Left lung (tissue), 4 donors: ENCODE measurements at regions not wholly inside any gene's neighbourhood (a gene's known extent, or its start where the extent isn't known, plus 50 kb on each side); places are given as distances from the start of the nearest gene placed in this dataset.

Source experiments
- ATAC-seq: fragments of 200-7000 bp; cut with Tn5 transposase; one replicate; pipeline ENCODE4 v1.9.1; 2020; ENCODE audit warnings: moderate library complexity
- DNase-seq, 4 donors: peaks; one replicate each; pipeline ENCODE4 v3.0.0-alpha.2; 2013 to 2020
- H3K27ac ChIP-seq, 2 donors: fragments of 200-600 bp; sonication (generic) in 1 of 2; one replicate each; pipeline versions ENCODE4 v1.5.0 to v1.8.0; 2020 to 2021
- H3K27me3 ChIP-seq, 2 donors: fragments of 200-600 bp; sonication (generic) in 1 of 2; one replicate each; pipeline versions ENCODE4 v1.5.0 to v1.8.0; 2020 to 2021
- H3K36me3 ChIP-seq, 2 donors: fragments of 200-600 bp; sonication (generic) in 1 of 2; one replicate each; pipeline versions ENCODE4 v1.5.0 to v1.8.0; 2020 to 2021
- H3K4me1 ChIP-seq, 2 donors: fragments of 200-600 bp; one replicate each; pipeline ENCODE4 v1.8.0; 2021
- H3K4me3 ChIP-seq, 2 donors: fragments of 200-600 bp; sonication (generic) in 1 of 2; one replicate each; pipeline versions ENCODE4 v1.5.0 to v1.8.0; 2020 to 2021; ENCODE audit warnings: mild to moderate bottlenecking in 1 of 2
- H3K9me3 ChIP-seq, 2 donors: fragments of 200-600 bp; sonication (generic) in 1 of 2; one replicate each; pipeline versions ENCODE4 v1.5.0 to v1.8.0; 2020 to 2021
- CTCF ChIP-seq, 2 donors: fragments of 200-600 bp; sonication (generic) in 1 of 2; IDR thresholded peaks; one replicate each; pipeline versions ENCODE4 v1.5.0 to v1.8.0; 2021; ENCODE audit warnings: antibody characterized with exemption in 2 of 2
- intact Hi-C, 2 donors: fragments of 100-400 bp; cut with DNase I; formaldehyde crosslinking; loops; one replicate each; pipeline versions ENCODE4 v1.11.2 to v1.14.2; 2022
- donor health status: DM: no; HTN: yes; CAD: no.
- donor health status: DM: no; HTN: no; CAD: no.

GRCh38 chr13:72415817-72416216 is 311.6 kb downstream of the MZT1 start:
- TF ChIP-seq CTCF (IDR thresholded peaks at IDR 0.05), result no peak

GRCh38 chr13:72412481-72412880 is 314.9 kb downstream of the MZT1 start:
- H3K4me3 ChIP-seq, result no peak overlapping the region
- H3K27me3 ChIP-seq, result no peaks in the 10 kb centered on the region
- no peaks in the 10 kb centered on the region for H3K36me3 ChIP-seq
- no peak overlapping the region for H3K27ac ChIP-seq
- ATAC-seq, result no peak
- intact Hi-C loops, result no loop called here
- no peaks in the 10 kb centered on the region for H3K4me1 ChIP-seq
- DNase-seq, result no peak
- H3K9me3 ChIP-seq, result no peaks in the 10 kb centered on the region
- no peak for TF ChIP-seq CTCF (IDR thresholded peaks at IDR 0.05)

More at GRCh38 chr13:72415817-72416216, 311.6 kb downstream of the MZT1 start:
- no peak overlapping the region for H3K4me3 ChIP-seq
- H3K4me1 ChIP-seq, result no peaks in the 10 kb centered on the region
- no peaks in the 10 kb centered on the region for H3K36me3 ChIP-seq
- ATAC-seq (no peak), DNase-seq (no peak)
- no peaks in the 10 kb centered on the region for H3K27me3 ChIP-seq
- intact Hi-C loops, result no loop called here
- H3K9me3 ChIP-seq, result no peaks in the 10 kb centered on the region
- H3K27ac ChIP-seq, result no peak overlapping the region

GRCh38 chr13:72405441-72405840 is 322.0 kb downstream of the MZT1 start:
- TF ChIP-seq CTCF (IDR thresholded peaks at IDR 0.05), result no peak
- H3K9me3 ChIP-seq, result no peaks in the 10 kb centered on the region
- DNase-seq, result no peak
- H3K4me3 ChIP-seq, result no peak overlapping the region
- no peak for ATAC-seq
- H3K27ac ChIP-seq, result no peak overlapping the region
- intact Hi-C loops, result no loop called here
- H3K27me3 ChIP-seq, result no peaks in the 10 kb centered on the region
- H3K4me1 ChIP-seq, result no peaks in the 10 kb centered on the region
- no peaks in the 10 kb centered on the region for H3K36me3 ChIP-seq

- H3K27me3 ChIP-seq, result no peaks in the 10 kb centered on the region
- no peak overlapping the region for H3K27ac ChIP-seq
- H3K4me3 ChIP-seq, result no peak overlapping the region
- intact Hi-C loops, result no loop called here
- DNase-seq, result no peak
- no peak for ATAC-seq
- H3K9me3 ChIP-seq, result no peaks in the 10 kb centered on the region
- H3K36me3 ChIP-seq, result no peaks in the 10 kb centered on the region
- TF ChIP-seq CTCF (IDR thresholded peaks at IDR 0.05), result no peak
- no peaks in the 10 kb centered on the region for H3K4me1 ChIP-seq
These were observed 323.9 kb downstream of the MZT1 start for GRCh38 chr13:72403396-72404010.

- Histone ChIP-seq H3K36me3 (no peaks in the 10 kb centered on the region), H3K9me3 (no peaks in the 10 kb centered on the region), H3K4me1 (no peaks in the 10 kb centered on the region), H3K27ac (no peak overlapping the region), H3K27me3 (no peaks in the 10 kb centered on the region), H3K4me3 (no peak overlapping the region)
- TF ChIP-seq CTCF (IDR thresholded peaks at IDR 0.05), result no peak
- no peak for ATAC-seq
- intact Hi-C loops, result no loop called here
- DNase-seq, result no peak
These were observed 326.6 kb downstream of the MZT1 start for GRCh38 chr13:72400856-72401255.
